HEK293T (cell line): ENCODE measurements at regions not wholly inside any gene's neighbourhood (a gene's known extent, or its start where the extent isn't known, plus 50 kb on each side); places are given as distances from the start of the nearest gene placed in this dataset.

ENCODE experiments used
- BHLHE40 ChIP-seq: fragments of 450-650 bp; IDR thresholded peaks from 2 replicates; pipeline ENCODE4 v1.6.1; 2016; ENCODE audit warnings: mild to moderate bottlenecking, moderate library complexity, borderline replicate concordance
- CTBP1 ChIP-seq: fragments of 450-650 bp; IDR thresholded peaks from 2 replicates; pipeline ENCODE4 v1.6.1; 2016; ENCODE audit warnings: borderline replicate concordance
- ELF4 ChIP-seq: fragments of 450-650 bp; IDR thresholded peaks from 2 replicates; pipeline ENCODE4 v1.6.1; 2017; ENCODE audit warnings: antibody characterized with exemption
- FOXA1 ChIP-seq: fragments of 450-650 bp; IDR thresholded peaks from 2 replicates; pipeline ENCODE4 v1.6.1; 2016; ENCODE audit warnings: mild to moderate bottlenecking
- FOXK2 ChIP-seq: fragments of 450-650 bp; IDR thresholded peaks from 2 replicates; pipeline ENCODE4 v1.6.1; 2016; ENCODE audit warnings: mild to moderate bottlenecking
- FOXM1 ChIP-seq: fragments of 450-650 bp; IDR thresholded peaks from 2 replicates; pipeline ENCODE4 v1.6.1; 2017; ENCODE audit warnings: mild to moderate bottlenecking, borderline replicate concordance
- NFRKB ChIP-seq: fragments of 450-650 bp; IDR thresholded peaks from 2 replicates; pipeline ENCODE4 v1.6.1; 2016; ENCODE audit warnings: mild to moderate bottlenecking, moderate library complexity
- SP1 ChIP-seq: fragments of 450-650 bp; IDR thresholded peaks from 2 replicates; pipeline ENCODE4 v1.6.1; 2017
- SUZ12 ChIP-seq: fragments of 450-650 bp; IDR thresholded peaks from 2 replicates; pipeline ENCODE4 v1.6.1; 2016; ENCODE audit warnings: mild to moderate bottlenecking
- ZNF384 ChIP-seq: fragments of 450-650 bp; IDR thresholded peaks from 2 replicates; pipeline ENCODE4 v1.6.1; 2016
- TF ChIP-seq, protein P1 (sequence below): fragments of 450-650 bp; IDR thresholded peaks from 2 replicates; pipeline ENCODE4 v1.6.1; 2016

DNA sequence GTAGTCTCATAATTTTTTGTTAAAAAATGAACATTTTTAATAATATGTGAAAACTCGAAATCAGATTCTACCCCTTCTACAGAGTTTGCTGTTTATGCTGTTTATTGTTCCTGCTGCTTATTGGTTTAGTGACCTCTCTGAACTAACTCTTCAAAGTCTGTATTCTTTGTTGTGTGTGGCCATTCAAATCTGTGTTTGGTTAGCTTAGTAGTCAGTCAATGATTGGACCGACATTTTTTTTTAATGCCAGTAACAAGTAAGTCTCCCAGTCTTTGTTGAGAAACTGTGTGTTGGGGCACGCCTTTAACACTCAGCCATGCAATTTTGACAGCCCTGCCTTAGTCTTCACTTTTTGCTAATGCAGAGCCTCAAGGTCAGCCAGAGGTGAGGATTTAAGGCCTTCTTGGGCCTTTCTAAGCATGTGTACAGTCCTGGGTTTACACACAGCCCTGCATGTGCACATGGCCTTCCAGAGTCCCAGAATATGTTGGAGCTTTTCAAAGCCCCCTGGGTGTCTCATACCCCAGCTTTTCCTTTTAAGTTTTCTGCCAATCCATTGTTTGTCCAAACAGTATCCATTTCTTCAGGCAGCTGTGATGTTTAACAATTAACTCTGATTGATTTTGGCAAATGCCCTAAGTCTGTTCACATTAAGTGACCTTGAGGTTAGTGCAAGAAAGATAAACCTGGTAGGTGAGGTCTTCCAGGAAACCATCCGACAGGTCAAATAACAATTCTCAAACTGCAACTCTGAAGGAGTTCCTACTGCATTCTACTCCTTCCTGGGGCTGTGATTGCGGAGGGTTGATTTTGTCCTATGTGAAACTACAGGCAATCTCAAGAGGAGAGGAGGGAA is 389.3 kb downstream of the PMP22 start:
- no peak for TF ChIP-seq CTBP1
- no peak for TF ChIP-seq BHLHE40
- TF ChIP-seq SUZ12, result no peak
- no peak for TF ChIP-seq ZNF384
- TF ChIP-seq NFRKB, result no peak
- no peak for TF ChIP-seq ELF4
- TF ChIP-seq FOXK2, result no peak
- no peak for TF ChIP-seq SP1
- TF ChIP-seq FOXM1, result no peak
- TF ChIP-seq, protein P1, sequence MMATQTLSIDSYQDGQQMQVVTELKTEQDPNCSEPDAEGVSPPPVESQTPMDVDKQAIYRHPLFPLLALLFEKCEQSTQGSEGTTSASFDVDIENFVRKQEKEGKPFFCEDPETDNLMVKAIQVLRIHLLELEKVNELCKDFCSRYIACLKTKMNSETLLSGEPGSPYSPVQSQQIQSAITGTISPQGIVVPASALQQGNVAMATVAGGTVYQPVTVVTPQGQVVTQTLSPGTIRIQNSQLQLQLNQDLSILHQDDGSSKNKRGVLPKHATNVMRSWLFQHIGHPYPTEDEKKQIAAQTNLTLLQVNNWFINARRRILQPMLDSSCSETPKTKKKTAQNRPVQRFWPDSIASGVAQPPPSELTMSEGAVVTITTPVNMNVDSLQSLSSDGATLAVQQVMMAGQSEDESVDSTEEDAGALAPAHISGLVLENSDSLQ, result no peak
- no peak for TF ChIP-seq FOXA1
